A673 (cell line): ENCODE measurements at regions not wholly inside any gene's neighbourhood (a gene's known extent, or its start where the extent isn't known, plus 50 kb on each side); places are given as distances from the start of the nearest gene placed in this dataset.

Experiments used
- CTCF ChIP-seq: fragments of 300-800, 200-600 bp; sonication (generic); conservative IDR thresholded peaks from 2 replicates; pipeline ENCODE4 v1.5.1; 2017; ENCODE audit warnings: low read depth, mild to moderate bottlenecking, antibody characterized with exemption, low read length, moderate library complexity, mixed read lengths
- EZH2 ChIP-seq: fragments of 200-600 bp; sonication (generic); IDR thresholded peaks from 2 replicates; pipeline ENCODE4 v1.6.1; 2017; ENCODE audit warnings: borderline replicate concordance, low read depth, mild to moderate bottlenecking, mixed read lengths, antibody characterized with exemption, low read length; ENCODE audit not compliant: poor library complexity, severe bottlenecking

GRCh38 chr5:100690036-100690560 lies 154.9 kb downstream of the FAM174A start:
- TF ChIP-seq CTCF: no peak
- no peak for TF ChIP-seq EZH2
